ENCODE measurements at regions not wholly inside any gene's neighbourhood (a gene's known extent, or its start where the extent isn't known, plus 50 kb on each side); places are given as distances from the start of the nearest gene placed in this dataset.

- TF ChIP-seq CTCF (IDR thresholded peaks at IDR 0.05; ENCODE audit: low read depth, low read length, missing input control) (no peak), TAF1 (conservative IDR thresholded peaks at IDR 0.05) (no peak), REST (IDR thresholded peaks at IDR 0.05) (no peak), GABPA (IDR thresholded peaks at IDR 0.05 in 1 of 2, conservative IDR thresholded peaks at IDR 0.05 in 1 of 2) (no peak), ZBTB33 (IDR thresholded peaks at IDR 0.05) (no peak)
These were observed 53.2 kb upstream of the RAB27B start for GRCh38 chr18:54774981-54775665.

Measured in liver (tissue), 3 donors.